ENCODE measurements at regions not wholly inside any gene's neighbourhood (a gene's known extent, or its start where the extent isn't known, plus 50 kb on each side); places are given as distances from the start of the nearest gene placed in this dataset.

DNA sequence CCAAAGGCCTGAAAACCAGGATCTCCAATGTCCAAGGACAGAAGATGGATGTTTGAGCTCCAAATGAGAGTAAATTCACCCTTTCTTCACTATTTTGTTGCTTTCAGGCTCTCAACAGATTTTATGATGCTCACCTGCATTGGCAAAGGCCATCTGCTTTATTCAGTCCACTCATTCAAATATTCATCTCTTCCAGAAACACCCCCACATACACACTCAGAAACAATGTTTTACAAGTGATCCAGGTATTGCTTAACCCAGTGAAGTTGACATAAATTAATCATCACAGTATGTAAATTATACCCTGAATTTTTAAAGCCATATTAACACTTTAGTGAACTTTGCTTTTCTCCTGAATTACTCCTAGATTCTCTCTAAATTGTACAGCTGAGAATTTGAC lies 63.3 kb downstream of the DUSP6 start:
- TF ChIP-seq, protein P1, sequence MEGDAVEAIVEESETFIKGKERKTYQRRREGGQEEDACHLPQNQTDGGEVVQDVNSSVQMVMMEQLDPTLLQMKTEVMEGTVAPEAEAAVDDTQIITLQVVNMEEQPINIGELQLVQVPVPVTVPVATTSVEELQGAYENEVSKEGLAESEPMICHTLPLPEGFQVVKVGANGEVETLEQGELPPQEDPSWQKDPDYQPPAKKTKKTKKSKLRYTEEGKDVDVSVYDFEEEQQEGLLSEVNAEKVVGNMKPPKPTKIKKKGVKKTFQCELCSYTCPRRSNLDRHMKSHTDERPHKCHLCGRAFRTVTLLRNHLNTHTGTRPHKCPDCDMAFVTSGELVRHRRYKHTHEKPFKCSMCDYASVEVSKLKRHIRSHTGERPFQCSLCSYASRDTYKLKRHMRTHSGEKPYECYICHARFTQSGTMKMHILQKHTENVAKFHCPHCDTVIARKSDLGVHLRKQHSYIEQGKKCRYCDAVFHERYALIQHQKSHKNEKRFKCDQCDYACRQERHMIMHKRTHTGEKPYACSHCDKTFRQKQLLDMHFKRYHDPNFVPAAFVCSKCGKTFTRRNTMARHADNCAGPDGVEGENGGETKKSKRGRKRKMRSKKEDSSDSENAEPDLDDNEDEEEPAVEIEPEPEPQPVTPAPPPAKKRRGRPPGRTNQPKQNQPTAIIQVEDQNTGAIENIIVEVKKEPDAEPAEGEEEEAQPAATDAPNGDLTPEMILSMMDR (IDR thresholded peaks at IDR 0.05): no peak
- TF ChIP-seq POLR2A (IDR thresholded peaks at IDR 0.05): no peak

All from lower leg skin (tissue), 3 donors.